GM12874 (cell line): ENCODE measurements at regions not wholly inside any gene's neighbourhood (a gene's known extent, or its start where the extent isn't known, plus 50 kb on each side); places are given as distances from the start of the nearest gene placed in this dataset.

Experiments
- TF ChIP-seq, protein P1 (sequence below): IDR thresholded peaks from 2 replicates; pipeline ENCODE4 v1.5.1; 2011; ENCODE audit warnings: low read depth, mild to moderate bottlenecking, control low read depth, low read length, moderate library complexity; ENCODE audit not compliant: insufficient read depth

DNA sequence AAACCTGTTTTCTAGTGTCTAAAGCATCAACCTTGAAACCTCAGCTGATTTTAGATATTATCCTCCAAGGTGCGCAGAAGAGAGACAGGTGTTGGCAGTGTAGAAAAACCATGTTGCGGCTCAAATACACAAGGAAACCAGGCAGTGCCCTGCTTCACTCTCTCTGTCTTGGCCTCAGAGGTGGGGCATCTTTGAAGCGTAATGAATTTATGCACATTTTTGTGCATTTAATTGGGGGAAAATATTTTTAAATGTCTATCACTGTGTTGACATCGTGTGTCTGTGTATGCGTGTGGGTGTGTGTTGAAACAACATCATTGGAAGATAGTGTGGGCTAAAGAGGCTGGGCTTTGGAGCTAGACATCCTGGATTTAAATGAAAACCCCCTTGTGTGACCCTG lies 334.0 kb upstream of the CHD6 start:
- TF ChIP-seq, protein P1, sequence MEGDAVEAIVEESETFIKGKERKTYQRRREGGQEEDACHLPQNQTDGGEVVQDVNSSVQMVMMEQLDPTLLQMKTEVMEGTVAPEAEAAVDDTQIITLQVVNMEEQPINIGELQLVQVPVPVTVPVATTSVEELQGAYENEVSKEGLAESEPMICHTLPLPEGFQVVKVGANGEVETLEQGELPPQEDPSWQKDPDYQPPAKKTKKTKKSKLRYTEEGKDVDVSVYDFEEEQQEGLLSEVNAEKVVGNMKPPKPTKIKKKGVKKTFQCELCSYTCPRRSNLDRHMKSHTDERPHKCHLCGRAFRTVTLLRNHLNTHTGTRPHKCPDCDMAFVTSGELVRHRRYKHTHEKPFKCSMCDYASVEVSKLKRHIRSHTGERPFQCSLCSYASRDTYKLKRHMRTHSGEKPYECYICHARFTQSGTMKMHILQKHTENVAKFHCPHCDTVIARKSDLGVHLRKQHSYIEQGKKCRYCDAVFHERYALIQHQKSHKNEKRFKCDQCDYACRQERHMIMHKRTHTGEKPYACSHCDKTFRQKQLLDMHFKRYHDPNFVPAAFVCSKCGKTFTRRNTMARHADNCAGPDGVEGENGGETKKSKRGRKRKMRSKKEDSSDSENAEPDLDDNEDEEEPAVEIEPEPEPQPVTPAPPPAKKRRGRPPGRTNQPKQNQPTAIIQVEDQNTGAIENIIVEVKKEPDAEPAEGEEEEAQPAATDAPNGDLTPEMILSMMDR = no peak

DNA sequence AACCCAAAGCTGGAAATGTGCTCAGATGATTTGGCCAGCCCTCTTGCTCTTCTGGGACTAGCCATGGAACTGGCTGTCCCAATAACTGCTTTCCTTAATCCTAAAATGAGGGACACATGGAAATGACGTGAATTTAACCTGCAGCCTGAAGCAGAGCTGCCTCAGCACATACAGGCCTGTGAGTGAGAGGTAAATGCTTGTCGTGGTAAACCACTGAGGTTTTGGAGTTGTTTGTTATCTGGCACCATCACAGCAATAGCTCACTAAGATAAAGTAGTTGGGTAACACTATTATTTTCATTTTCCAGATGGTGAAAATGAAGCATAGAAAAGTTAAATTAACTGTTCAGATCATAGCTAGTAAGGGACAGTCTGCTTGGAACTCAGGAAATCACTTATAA lies 333.4 kb upstream of the CHD6 start:
- TF ChIP-seq, protein P1 = no peak

DNA sequence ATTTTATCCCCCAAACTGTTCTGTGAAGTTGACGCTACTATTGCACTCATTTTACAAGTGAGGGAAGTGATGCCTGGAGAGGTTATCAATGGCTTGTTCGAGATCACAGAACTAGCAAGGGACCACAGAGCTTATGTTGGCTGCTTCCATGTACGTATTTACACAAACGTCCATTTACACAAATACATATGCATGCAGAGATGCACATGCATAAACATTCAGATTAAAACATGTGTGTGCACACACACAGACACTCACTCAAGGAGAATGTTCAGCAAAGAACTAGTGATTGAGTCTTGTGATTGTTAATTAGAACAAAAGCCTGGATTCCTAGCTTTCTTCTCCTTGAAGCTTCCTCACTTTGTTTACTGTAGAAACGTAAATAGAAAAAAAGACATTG lies 321.5 kb upstream of the CHD6 start:
- TF ChIP-seq, protein P1 = no peak

DNA sequence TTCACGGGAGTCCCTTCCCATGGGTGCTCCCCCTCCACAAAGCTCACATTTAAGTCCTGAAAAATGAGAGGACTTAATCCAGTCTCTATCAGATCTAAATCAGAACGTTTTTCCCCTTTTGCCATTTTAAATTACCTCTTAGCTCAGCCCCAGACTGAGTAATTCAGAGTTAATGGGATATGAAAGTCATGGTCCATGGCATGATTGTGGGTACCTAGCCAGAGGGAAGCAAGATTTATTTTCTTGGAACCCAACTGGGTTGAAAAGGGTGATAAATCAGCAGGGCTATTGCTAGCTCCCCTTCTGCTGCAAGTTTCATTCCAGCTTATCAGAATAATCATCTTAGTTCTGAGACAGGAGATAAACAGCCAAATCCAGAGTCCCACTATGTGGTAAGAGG lies 320.2 kb upstream of the CHD6 start:
- TF ChIP-seq, protein P1 = no peak

DNA sequence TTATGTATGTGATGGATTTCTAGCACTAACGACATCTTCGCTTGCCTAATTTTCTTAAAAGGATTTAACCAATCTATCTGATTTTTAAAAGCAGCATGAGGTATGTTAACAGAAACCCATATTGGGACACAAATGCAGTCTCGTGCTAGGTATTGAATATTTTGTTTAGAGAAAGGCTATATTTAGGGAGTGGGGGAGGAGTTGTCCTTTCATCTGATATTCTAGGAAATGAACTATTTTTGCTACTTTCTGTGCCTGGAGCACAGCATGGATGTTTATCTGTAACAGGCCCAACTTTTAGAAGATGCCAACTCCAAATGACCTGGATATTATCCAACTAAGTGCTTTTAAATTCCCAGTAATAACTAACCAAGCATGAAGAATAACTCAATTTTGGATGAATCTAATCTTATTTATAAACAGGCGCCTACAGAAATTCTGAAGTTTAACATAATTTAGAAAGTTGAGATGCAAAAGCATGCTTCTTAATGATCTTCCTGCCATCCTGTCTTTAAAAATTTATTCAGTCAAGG lies 317.1 kb upstream of the CHD6 start:
- TF ChIP-seq, protein P1 = no peak

DNA sequence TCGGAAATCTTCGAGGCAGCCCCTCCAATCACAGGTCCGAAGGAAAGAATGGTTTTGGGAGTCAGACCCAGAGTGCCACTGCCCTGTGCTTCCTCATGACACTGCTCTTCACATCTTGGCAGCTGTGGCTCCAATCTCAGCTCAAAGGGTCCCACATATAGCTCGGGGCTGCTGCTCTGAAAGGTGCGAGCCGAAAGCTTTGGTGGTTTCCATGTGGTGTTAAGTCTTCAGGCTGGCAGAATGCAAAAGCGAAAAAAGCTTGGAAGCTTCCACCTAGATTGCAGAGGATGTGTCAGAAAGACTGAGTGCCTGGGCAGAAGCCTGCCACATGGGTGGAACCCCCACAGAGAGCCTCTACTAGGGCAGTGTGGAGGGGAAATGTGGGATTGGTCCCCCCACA lies 314.3 kb upstream of the CHD6 start:
- TF ChIP-seq, protein P1 = no peak

DNA sequence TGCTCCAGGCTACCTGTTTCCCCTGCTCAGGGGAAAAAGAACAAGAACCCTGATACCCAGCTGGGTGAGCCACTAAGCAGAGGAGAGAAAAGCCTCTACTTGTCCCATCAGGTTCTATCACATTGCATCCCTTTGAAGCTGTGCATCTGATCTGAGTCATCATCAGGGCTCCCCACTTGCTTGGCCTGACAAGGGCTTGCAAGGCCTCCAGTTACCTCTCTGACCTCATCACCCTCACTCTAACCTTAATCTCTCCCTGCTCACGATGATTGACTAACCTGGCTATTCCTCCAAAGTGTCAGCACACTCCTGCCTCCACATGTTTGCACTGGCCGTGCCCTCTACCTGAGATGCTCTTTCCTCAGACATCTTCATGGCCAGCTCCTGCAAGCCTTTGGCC lies 309.5 kb upstream of the CHD6 start:
- TF ChIP-seq, protein P1 = no peak
